ENCODE measurements at regions not wholly inside any gene's neighbourhood (a gene's known extent, or its start where the extent isn't known, plus 50 kb on each side); places are given as distances from the start of the nearest gene placed in this dataset.

GRCh38 chr3:65195211-65196006 lies 507.6 kb upstream of the ADAMTS9 start:
- Histone ChIP-seq H3K9me3 (no peaks in the 10 kb centered on the region), H3K36me3 (no peaks in the 10 kb centered on the region), H3K4me3 (ENCODE audit: low read depth in 1 of 2, low read length in 1 of 2) (no peak overlapping the region), H3K4me1 (ENCODE audit: control insufficient read depth in 1 of 2, insufficient read depth in 1 of 2, low read depth in 1 of 2, low read length in 1 of 2) (no peaks in the 10 kb centered on the region), H3K27ac (no peak overlapping the region), H3K27me3 (no peaks in the 10 kb centered on the region)
- TF ChIP-seq CTCF (IDR thresholded peaks at IDR 0.05) = no peak

DNA sequence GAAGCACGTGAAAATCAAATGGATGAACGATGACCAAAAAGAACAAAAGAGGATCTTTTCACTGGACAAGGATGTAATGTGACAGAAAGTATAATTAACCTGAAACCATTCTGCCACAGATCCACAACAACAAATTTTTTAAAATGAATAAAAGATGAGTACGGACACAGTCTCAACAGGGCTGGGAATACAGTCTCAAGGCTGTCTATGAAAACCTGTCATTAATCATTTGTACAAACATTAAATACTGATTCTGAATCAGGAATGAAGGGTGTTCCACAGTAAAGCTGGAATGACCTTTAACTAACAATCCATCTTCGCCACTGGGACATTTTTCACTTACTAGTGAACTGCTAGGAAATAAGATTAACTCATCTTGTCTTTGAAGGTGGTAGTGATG lies 506.9 kb upstream of the ADAMTS9 start:
- H3K27ac ChIP-seq = no peak overlapping the region
- no peaks in the 10 kb centered on the region for H3K4me1 ChIP-seq (ENCODE audit: control insufficient read depth in 1 of 2, insufficient read depth in 1 of 2, low read depth in 1 of 2, low read length in 1 of 2)
- no peaks in the 10 kb centered on the region for H3K27me3 ChIP-seq
- no peak overlapping the region for H3K4me3 ChIP-seq (ENCODE audit: low read depth in 1 of 2, low read length in 1 of 2)
- H3K9me3 ChIP-seq = no peaks in the 10 kb centered on the region
- TF ChIP-seq CTCF (IDR thresholded peaks at IDR 0.05) = no peak
- no peaks in the 10 kb centered on the region for H3K36me3 ChIP-seq

- Histone ChIP-seq H3K9me3 (no peaks in the 10 kb centered on the region), H3K27me3 (no peaks in the 10 kb centered on the region), H3K4me1 (ENCODE audit: control insufficient read depth in 1 of 2, insufficient read depth in 1 of 2, low read depth in 1 of 2, low read length in 1 of 2) (no peaks in the 10 kb centered on the region), H3K4me3 (ENCODE audit: low read depth in 1 of 2, low read length in 1 of 2) (no peak overlapping the region), H3K36me3 (no peaks in the 10 kb centered on the region), H3K27ac (no peak overlapping the region)
- TF ChIP-seq CTCF (IDR thresholded peaks at IDR 0.05) = no peak
Measured at GRCh38 chr3:65194047-65194714, 506.4 kb upstream of the ADAMTS9 start.

DNA sequence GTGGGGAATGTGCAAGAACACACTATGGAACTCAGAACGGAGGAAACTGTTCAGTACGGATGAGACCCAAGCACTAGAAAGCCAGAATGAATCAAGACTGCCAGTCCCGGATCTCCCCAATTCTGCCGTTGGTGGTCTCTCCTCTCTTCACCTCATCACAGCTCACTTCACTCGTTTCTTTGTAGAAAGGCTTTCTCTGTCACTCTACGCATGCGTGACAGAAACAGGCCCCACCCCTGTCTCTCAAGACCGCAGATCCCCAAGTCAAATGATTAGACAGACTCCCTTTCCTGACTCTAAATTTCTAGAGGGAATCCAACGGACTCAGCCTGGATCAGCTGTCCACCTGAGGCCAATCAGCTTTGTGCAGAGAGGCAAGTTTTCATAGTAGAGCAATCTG lies 505.7 kb upstream of the ADAMTS9 start:
- Histone ChIP-seq H3K4me3 (ENCODE audit: low read depth in 1 of 2, low read length in 1 of 2) (no peak overlapping the region), H3K27ac (no peak overlapping the region), H3K9me3 (no peaks in the 10 kb centered on the region), H3K4me1 (ENCODE audit: control insufficient read depth in 1 of 2, insufficient read depth in 1 of 2, low read depth in 1 of 2, low read length in 1 of 2) (no peaks in the 10 kb centered on the region), H3K36me3 (no peaks in the 10 kb centered on the region), H3K27me3 (no peaks in the 10 kb centered on the region)
- no peak for TF ChIP-seq CTCF (IDR thresholded peaks at IDR 0.05)

DNA sequence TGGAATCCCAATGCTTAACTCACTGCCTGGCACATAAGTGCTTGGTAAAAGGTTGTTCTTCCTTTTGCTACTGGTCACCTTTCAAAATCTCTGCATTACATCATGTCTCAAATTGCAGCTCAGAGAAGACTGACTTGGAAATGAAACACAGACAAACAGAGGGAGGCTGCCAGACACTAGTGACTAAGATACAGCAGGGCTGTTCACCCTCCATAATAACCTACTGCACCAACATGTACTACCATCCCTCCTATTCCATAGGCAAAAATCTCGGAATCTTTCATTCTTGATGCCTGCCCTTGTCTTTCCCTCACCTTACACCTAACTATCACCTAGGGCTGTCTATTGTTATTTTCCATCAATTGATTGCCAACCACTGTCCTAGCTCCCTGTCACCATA lies 502.3 kb upstream of the ADAMTS9 start:
- Histone ChIP-seq H3K36me3 (no peaks in the 10 kb centered on the region), H3K27me3 (no peaks in the 10 kb centered on the region), H3K9me3 (no peaks in the 10 kb centered on the region), H3K4me3 (ENCODE audit: low read depth in 1 of 2, low read length in 1 of 2) (no peak overlapping the region), H3K4me1 (ENCODE audit: control insufficient read depth in 1 of 2, insufficient read depth in 1 of 2, low read depth in 1 of 2, low read length in 1 of 2) (no peaks in the 10 kb centered on the region), H3K27ac (no peak overlapping the region)
- TF ChIP-seq CTCF (IDR thresholded peaks at IDR 0.05) = no peak

Data from neutrophil (primary cell).